GM18868 (cell line): ENCODE measurements at regions not wholly inside any gene's neighbourhood (a gene's known extent, or its start where the extent isn't known, plus 50 kb on each side); places are given as distances from the start of the nearest gene placed in this dataset.
"Not testable (repeated sequence)": the region's sequence is repeated elsewhere in the genome, so short reads cannot be mapped to it uniquely, and the experiment has no call there.

Experiments
- ATAC-seq: cut with Tn5 transposase; IDR thresholded peaks from one replicate; pipeline ENCODE4 v1.9.1; 2021; ENCODE audit warnings: mild to moderate bottlenecking, moderate library complexity; ENCODE audit not compliant: unreplicated experiment

- ATAC-seq, result peak; percentile 77
These were observed 1126.1 kb downstream of the TMEM121 start for GRCh38 chr14:106652494-106652893.

GRCh38 chr14:106657460-106657859, 1131.1 kb downstream of the TMEM121 start:
- peak; percentile 50 for ATAC-seq

- ATAC-seq, result not testable (repeated sequence)
These were observed 1131.9 kb downstream of the TMEM121 start for GRCh38 chr14:106658066-106658860.

GRCh38 chr14:106661561-106661960, 1135.2 kb downstream of the TMEM121 start:
- ATAC-seq, result peak; percentile 59

- no peak for ATAC-seq
These were observed 1136.7 kb downstream of the TMEM121 start for GRCh38 chr14:106662936-106663550.

- not testable (repeated sequence) for ATAC-seq
These were observed 1137.5 kb downstream of the TMEM121 start for GRCh38 chr14:106663805-106664410.

- no peak for ATAC-seq
These were observed 1139.4 kb downstream of the TMEM121 start for GRCh38 chr14:106665814-106666213.

- no peak for ATAC-seq
These were observed 1140.0 kb downstream of the TMEM121 start for GRCh38 chr14:106666341-106666740.

- no peak for ATAC-seq
These were observed 1143.6 kb downstream of the TMEM121 start for GRCh38 chr14:106670011-106670410.

GRCh38 chr14:106674093-106674492, 1147.7 kb downstream of the TMEM121 start:
- not testable (repeated sequence) for ATAC-seq

- not testable (repeated sequence) for ATAC-seq
These were observed 1148.2 kb downstream of the TMEM121 start for GRCh38 chr14:106674509-106675125.

- not testable (repeated sequence) for ATAC-seq
These were observed 1149.3 kb downstream of the TMEM121 start for GRCh38 chr14:106675716-106676115.

GRCh38 chr14:106679776-106680175, 1153.4 kb downstream of the TMEM121 start:
- ATAC-seq, result no peak

- no peak for ATAC-seq
These were observed 1154.8 kb downstream of the TMEM121 start for GRCh38 chr14:106681161-106681560.

GRCh38 chr14:106681568-106681967, 1155.2 kb downstream of the TMEM121 start:
- no peak for ATAC-seq

- ATAC-seq, result no peak
These were observed 1157.2 kb downstream of the TMEM121 start for GRCh38 chr14:106683631-106684030.

GRCh38 chr14:106686533-106686932, 1160.2 kb downstream of the TMEM121 start:
- ATAC-seq, result no peak

- ATAC-seq, result no peak
These were observed 1164.0 kb downstream of the TMEM121 start for GRCh38 chr14:106690333-106690891.

- ATAC-seq, result peak; percentile 80
These were observed 1165.4 kb downstream of the TMEM121 start for GRCh38 chr14:106691601-106692291.

GRCh38 chr14:106694638-106695393, 1168.4 kb downstream of the TMEM121 start:
- ATAC-seq, result no peak
